HCT116 (cell line): ENCODE measurements at regions not wholly inside any gene's neighbourhood (a gene's known extent, or its start where the extent isn't known, plus 50 kb on each side); places are given as distances from the start of the nearest gene placed in this dataset.

ENCODE experiments used
- ATAC-seq: fragments of 200-7000 bp; cut with Tn5 transposase; 2 replicates; pipeline ENCODE4 v1.9.1; 2020; ENCODE audit warnings: mild to moderate bottlenecking, moderate library complexity
- BruUV-seq: library from RNA; stranded (reverse); fragments of 400-500 nt; replicated peaks from 2 replicates; lab custom pipeline; 2021; lab: Mats Ljungman, UMichigan
- CTCF ChIA-PET: fragments of 300-600 bp; sonication (Branson Sonifier 250); formaldehyde crosslinking; loops from one replicate; lab custom pipeline; 2021; ENCODE audit warnings: antibody characterized with exemption; lab: Charles Lee
- POLR2A ChIA-PET: fragments of 300-600, 350-600 bp; sonication (Branson Sonifier 250); formaldehyde crosslinking; loops from one replicate; lab custom pipeline; 2021; ENCODE audit warnings: antibody characterized with exemption; lab: Charles Lee
- RAD21 ChIA-PET, 2 experiments: fragments of 300-600 bp; sonication (Branson Sonifier 250); formaldehyde crosslinking; loops; one replicate each; lab custom pipeline; 2023; ENCODE audit warnings: low total read pairs in 2 of 2; ENCODE audit not compliant: uncharacterized antibody in 2 of 2, unreplicated experiment in 2 of 2, low non-redundant PET in 1 of 2; lab: Charles Lee
- DNase-seq: peaks from one replicate; pipeline ENCODE4 v3.0.0-alpha.2; 2010; ENCODE audit warnings: low read depth, low spot score
- H2AFZ ChIP-seq: fragments of 200-600 bp; shearing (Covaris generic), sonication (generic); 2 replicates; pipeline ENCODE4 v1.6.1; 2017; ENCODE audit warnings: low read depth, mixed run types, mixed read lengths, antibody characterized with exemption, low read length; ENCODE audit not compliant: poor library complexity, severe bottlenecking
- H3K27ac ChIP-seq: 2 replicates; pipeline ENCODE4 v1.5.1; 2012; ENCODE audit warnings: low read depth, low read length
- H3K27me3 ChIP-seq: fragments of 200-600 bp; sonication (generic); 2 replicates; pipeline ENCODE4 v1.6.1; 2016; ENCODE audit warnings: mixed run types, low read length, mixed read lengths; ENCODE audit not compliant: insufficient read depth
- H3K36me3 ChIP-seq, 2 experiments: fragments of 200-500 bp in 1 of 2; fragments of 200-600 bp in 1 of 2; sonication (Bioruptor generic) in 1 of 2; sonication (generic) in 1 of 2; 2 replicates each; pipeline versions ENCODE4 v1.5.1 to v1.6.1; 2014 to 2016; ENCODE audit warnings: low read length in 2 of 2, inconsistent platforms in 1 of 2, mixed read lengths in 1 of 2, mixed run types in 1 of 2; ENCODE audit not compliant: insufficient read depth in 2 of 2, control insufficient read depth in 1 of 2
- H3K4me1 ChIP-seq, 2 experiments: fragments of 200-600 bp in 1 of 2; sonication (generic) in 1 of 2; 2 replicates each; pipeline versions ENCODE4 v1.5.1 to v1.6.1; 2012 to 2017; ENCODE audit warnings: low read length in 2 of 2, inconsistent platforms in 1 of 2, mild to moderate bottlenecking in 1 of 2, mixed read lengths in 1 of 2, mixed run types in 1 of 2, moderate library complexity in 1 of 2; ENCODE audit not compliant: insufficient read depth in 2 of 2, control insufficient read depth in 1 of 2
- H3K4me2 ChIP-seq: fragments of 200-600 bp; sonication (generic); 2 replicates; pipeline ENCODE4 v1.6.1; 2017; ENCODE audit warnings: mixed run types, low read length, mixed read lengths
- H3K4me3 ChIP-seq, 2 experiments: fragments of 200-600 bp in 1 of 2; sonication (generic) in 1 of 2; replicated peaks in 1 of 2; 2 replicates each; pipeline ENCODE4 v1.5.1; 2011 to 2016; ENCODE audit warnings: low read length in 2 of 2, control low read depth in 1 of 2, low read depth in 1 of 2, mild to moderate bottlenecking in 1 of 2, mixed read lengths in 1 of 2, mixed run types in 1 of 2
- H3K79me2 ChIP-seq: fragments of 200-600 bp; sonication (generic); 2 replicates; pipeline ENCODE4 v1.6.1; 2017; ENCODE audit warnings: mild to moderate bottlenecking, mixed run types, low read length, moderate library complexity, mixed read lengths; ENCODE audit not compliant: insufficient read depth
- H3K9ac ChIP-seq: fragments of 200-600 bp; sonication (generic); 2 replicates; pipeline ENCODE4 v1.6.1; 2016; ENCODE audit warnings: low read length, mixed read lengths
- H3K9me2 ChIP-seq: fragments of 200-600 bp; sonication (generic), shearing (Covaris generic); 2 replicates; pipeline ENCODE4 v1.6.1; 2017; ENCODE audit warnings: mixed run types, mild to moderate bottlenecking, moderate library complexity; ENCODE audit not compliant: insufficient read depth
- H3K9me3 ChIP-seq, 2 experiments: fragments of 200-500 bp in 1 of 2; fragments of 200-600 bp in 1 of 2; sonication (Bioruptor generic) in 1 of 2; sonication (generic) in 1 of 2; 2 replicates each; pipeline ENCODE4 v1.6.1; 2014 to 2017; ENCODE audit warnings: low read length in 2 of 2, mixed read lengths in 2 of 2, inconsistent platforms in 1 of 2, low read depth in 1 of 2, mild to moderate bottlenecking in 1 of 2, mixed run types in 1 of 2, moderate library complexity in 1 of 2; ENCODE audit not compliant: control insufficient read depth in 1 of 2, insufficient read depth in 1 of 2
- H4K20me1 ChIP-seq: fragments of 200-600 bp; sonication (generic), shearing (Covaris generic); 2 replicates; pipeline ENCODE4 v1.6.1; 2017; ENCODE audit warnings: mixed run types, mild to moderate bottlenecking, moderate library complexity; ENCODE audit not compliant: insufficient read depth
- ATF3 ChIP-seq: IDR thresholded peaks from 2 replicates; pipeline ENCODE4 v1.6.1; 2012
- CBX3 ChIP-seq: IDR thresholded peaks from 2 replicates; pipeline ENCODE4 v1.6.1; 2012; ENCODE audit warnings: low read depth
- CEBPB ChIP-seq: IDR thresholded peaks from 2 replicates; pipeline ENCODE4 v1.6.1; 2012; ENCODE audit warnings: low read depth
- EGR1 ChIP-seq: IDR thresholded peaks from 2 replicates; pipeline ENCODE4 v1.6.1; 2012; ENCODE audit warnings: low read depth
- EZH2 ChIP-seq: fragments of 200-600 bp; sonication (generic); IDR thresholded peaks from 2 replicates; pipeline ENCODE4 v1.6.1; 2017; ENCODE audit warnings: antibody characterized with exemption, mixed run types
- EZH2phosphoT487 ChIP-seq: fragments of 200-600 bp; IDR thresholded peaks from 2 replicates; pipeline ENCODE4 v1.6.1; 2018; ENCODE audit warnings: antibody characterized with exemption, borderline replicate concordance
- FOSL1 ChIP-seq: IDR thresholded peaks from 2 replicates; pipeline ENCODE4 v1.6.1; 2012; ENCODE audit warnings: low read depth
- JUND ChIP-seq: IDR thresholded peaks from 2 replicates; pipeline ENCODE4 v1.6.1; 2012
- MAX ChIP-seq: IDR thresholded peaks from 2 replicates; pipeline ENCODE4 v1.6.1; 2012
- POLR2A ChIP-seq: IDR thresholded peaks from 2 replicates; pipeline ENCODE4 v1.7.0; 2011; ENCODE audit warnings: borderline replicate concordance; ENCODE audit not compliant: insufficient read depth, insufficient read length; ENCODE audit errors: extremely low read depth
- RAD21 ChIP-seq: IDR thresholded peaks from 2 replicates; pipeline ENCODE4 v1.6.1; 2012; ENCODE audit warnings: low read depth, mild to moderate bottlenecking
- SIN3A ChIP-seq: IDR thresholded peaks from 2 replicates; pipeline ENCODE4 v1.6.1; 2012; ENCODE audit warnings: low read depth
- SP1 ChIP-seq: IDR thresholded peaks from 2 replicates; pipeline ENCODE4 v1.6.1; 2012; ENCODE audit warnings: low read depth
- TCF7L2 ChIP-seq: IDR thresholded peaks from 2 replicates; pipeline ENCODE4 v1.7.0; 2011; ENCODE audit warnings: borderline replicate concordance, inconsistent platforms; ENCODE audit not compliant: insufficient read depth, insufficient read length; ENCODE audit errors: extremely low read depth
- YY1 ChIP-seq: IDR thresholded peaks from 2 replicates; pipeline ENCODE4 v1.6.1; 2011; ENCODE audit warnings: low read length, low read depth, moderate library complexity, mild to moderate bottlenecking; ENCODE audit not compliant: insufficient replicate concordance; ENCODE audit errors: extremely low read depth
- ZBTB33 ChIP-seq: IDR thresholded peaks from 2 replicates; pipeline ENCODE4 v1.6.1; 2011; ENCODE audit warnings: mild to moderate bottlenecking, low read length, moderate library complexity; ENCODE audit not compliant: insufficient replicate concordance; ENCODE audit errors: extremely low read depth
- ZFX ChIP-seq: fragments of 450-650 bp; IDR thresholded peaks from 2 replicates; pipeline ENCODE4 v1.6.1; 2017
- intact Hi-C: fragments of 100-400 bp; cut with micrococcal nuclease; formaldehyde crosslinking; loops from 2 replicates; pipeline ENCODE4 v1.10.0; 2022
- TF ChIP-seq, protein P1 (sequence below), 3 experiments: fragments of 200-600 bp in 1 of 3; sonication (generic) in 1 of 3; IDR thresholded peaks in 2 of 3; conservative IDR thresholded peaks in 1 of 3; 2 replicates each; pipeline ENCODE4 v1.5.1; 2012 to 2017; ENCODE audit warnings: low read depth in 2 of 3, low read length in 2 of 3, antibody characterized with exemption in 1 of 3, borderline replicate concordance in 1 of 3, control low read depth in 1 of 3, mild to moderate bottlenecking in 1 of 3, mixed read lengths in 1 of 3, mixed run types in 1 of 3, moderate library complexity in 1 of 3; ENCODE audit not compliant: insufficient read depth in 1 of 3

DNA sequence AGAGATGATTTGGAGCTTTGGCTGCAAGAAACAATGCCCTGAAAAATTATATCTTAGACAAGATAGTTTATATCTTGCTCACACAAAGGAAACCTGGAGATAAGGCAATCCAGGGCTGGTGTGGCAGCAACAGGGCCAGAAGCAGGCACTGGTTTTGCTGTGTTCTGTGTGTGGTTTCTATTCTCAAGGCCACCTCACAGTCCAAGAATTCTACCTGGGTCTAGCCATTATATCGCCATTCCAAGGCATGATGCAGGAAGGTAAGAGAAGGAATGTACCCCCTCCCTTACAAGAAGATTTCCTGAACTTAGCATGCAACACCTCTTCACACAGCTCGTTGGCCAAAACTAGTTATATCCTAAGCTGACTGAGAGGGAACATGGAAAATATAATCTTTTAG lies 74.5 kb upstream of the MEGF10 start:
- no peak for DNase-seq
- no TSS peak for BruUV-seq

More for the DNA sequence above, 74.5 kb upstream of the MEGF10 start:
- ChIA-PET CTCF (no interaction called here), POLR2A (no interaction called here), RAD21 (no interaction called here)
- no peaks in the 10 kb centered on the region for H3K36me3 ChIP-seq
- H3K4me1 ChIP-seq: no peaks in the 10 kb centered on the region
- no peaks in the 10 kb centered on the region for H3K79me2 ChIP-seq
- no peaks in the 10 kb centered on the region for H3K9me3 ChIP-seq
- no peak for ATAC-seq
- TF ChIP-seq ZFX: no peak
- TF ChIP-seq FOSL1: no peak
- no peak for TF ChIP-seq EZH2phosphoT487
- no peak for TF ChIP-seq POLR2A
- no peak for TF ChIP-seq JUND
- no peak for TF ChIP-seq TCF7L2
- no peak for TF ChIP-seq MAX
- no peak for TF ChIP-seq CEBPB
- no peak for TF ChIP-seq RAD21
- TF ChIP-seq SIN3A: no peak
- no peak for TF ChIP-seq EZH2
- no peak for TF ChIP-seq ZBTB33
- TF ChIP-seq, protein P1, sequence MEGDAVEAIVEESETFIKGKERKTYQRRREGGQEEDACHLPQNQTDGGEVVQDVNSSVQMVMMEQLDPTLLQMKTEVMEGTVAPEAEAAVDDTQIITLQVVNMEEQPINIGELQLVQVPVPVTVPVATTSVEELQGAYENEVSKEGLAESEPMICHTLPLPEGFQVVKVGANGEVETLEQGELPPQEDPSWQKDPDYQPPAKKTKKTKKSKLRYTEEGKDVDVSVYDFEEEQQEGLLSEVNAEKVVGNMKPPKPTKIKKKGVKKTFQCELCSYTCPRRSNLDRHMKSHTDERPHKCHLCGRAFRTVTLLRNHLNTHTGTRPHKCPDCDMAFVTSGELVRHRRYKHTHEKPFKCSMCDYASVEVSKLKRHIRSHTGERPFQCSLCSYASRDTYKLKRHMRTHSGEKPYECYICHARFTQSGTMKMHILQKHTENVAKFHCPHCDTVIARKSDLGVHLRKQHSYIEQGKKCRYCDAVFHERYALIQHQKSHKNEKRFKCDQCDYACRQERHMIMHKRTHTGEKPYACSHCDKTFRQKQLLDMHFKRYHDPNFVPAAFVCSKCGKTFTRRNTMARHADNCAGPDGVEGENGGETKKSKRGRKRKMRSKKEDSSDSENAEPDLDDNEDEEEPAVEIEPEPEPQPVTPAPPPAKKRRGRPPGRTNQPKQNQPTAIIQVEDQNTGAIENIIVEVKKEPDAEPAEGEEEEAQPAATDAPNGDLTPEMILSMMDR (IDR thresholded peaks at IDR 0.05 in 2 of 3, conservative IDR thresholded peaks at IDR 0.05 in 1 of 3; ENCODE audit: borderline replicate concordance in 1 of 3, insufficient read depth in 1 of 3, low read depth in 2 of 3, low read length in 2 of 3): no peak
- no peak for TF ChIP-seq ATF3
- TF ChIP-seq EGR1: no peak
- no peak for TF ChIP-seq CBX3
- no peak for TF ChIP-seq SP1
- TF ChIP-seq YY1: no peak
- no peaks in the 10 kb centered on the region for H3K27me3 ChIP-seq
- intact Hi-C loops: no loop called here
- no peak overlapping the region for H3K4me2 ChIP-seq
- no peak overlapping the region for H3K9ac ChIP-seq
- no peaks in the 10 kb centered on the region for H3K9me2 ChIP-seq
- H3K4me3 ChIP-seq: no peak overlapping the region
- H3K27ac ChIP-seq: no peak overlapping the region
- no peaks in the 10 kb centered on the region for H4K20me1 ChIP-seq
- no peak overlapping the region for H2AFZ ChIP-seq
